CD4-positive, alpha-beta T cell treated with Interleukin-6 at 100 ng/mL for 8 hours (primary cell): ENCODE measurements at regions not wholly inside any gene's neighbourhood (a gene's known extent, or its start where the extent isn't known, plus 50 kb on each side); places are given as distances from the start of the nearest gene placed in this dataset.
"Not testable (repeated sequence)": the region's sequence is repeated elsewhere in the genome, so short reads cannot be mapped to it uniquely, and the experiment has no call there.

Experiments
- DNase-seq: peaks from one replicate; pipeline ENCODE4 v3.0.0-alpha.2; 2020; ENCODE audit warnings: mixed read lengths, low spot score

- DNase-seq: no peak
These were observed 1055.1 kb upstream of the GJE1 start for GRCh38 chr6:141077355-141078333.

- DNase-seq: no peak
These were observed 1075.0 kb upstream of the GJE1 start for GRCh38 chr6:141057761-141058160.

GRCh38 chr6:141056945-141057625 is 1075.6 kb upstream of the GJE1 start:
- DNase-seq: no peak

GRCh38 chr6:141050471-141050870 is 1082.3 kb upstream of the GJE1 start:
- no peak for DNase-seq

- DNase-seq: no peak
These were observed 1084.3 kb upstream of the GJE1 start for GRCh38 chr6:141048451-141048850.

- DNase-seq: not testable (repeated sequence)
These were observed 1086.2 kb upstream of the GJE1 start for GRCh38 chr6:141046496-141046895.

- no peak for DNase-seq
These were observed 1091.1 kb upstream of the GJE1 start for GRCh38 chr6:141041596-141042087.

- DNase-seq: no peak
These were observed 1097.2 kb upstream of the GJE1 start for GRCh38 chr6:141035312-141036200.

- DNase-seq: no peak
These were observed 1099.6 kb upstream of the GJE1 start for GRCh38 chr6:141033101-141033500.

GRCh38 chr6:141029908-141030307 is 1102.8 kb upstream of the GJE1 start:
- DNase-seq: no peak

GRCh38 chr6:141028791-141029280 is 1103.9 kb upstream of the GJE1 start:
- no peak for DNase-seq

GRCh38 chr6:141026504-141026903 is 1106.2 kb upstream of the GJE1 start:
- no peak for DNase-seq

GRCh38 chr6:141024526-141024925 is 1108.2 kb upstream of the GJE1 start:
- DNase-seq: no peak

- DNase-seq: no peak
These were observed 1114.8 kb upstream of the GJE1 start for GRCh38 chr6:141017941-141018340.

- no peak for DNase-seq
These were observed 1131.8 kb upstream of the GJE1 start for GRCh38 chr6:141000917-141001316.

GRCh38 chr6:140993515-140993914 is 1139.2 kb upstream of the GJE1 start:
- DNase-seq: no peak

- DNase-seq: no peak
These were observed 1140.0 kb upstream of the GJE1 start for GRCh38 chr6:140992678-140993077.

GRCh38 chr6:140988780-140989179 is 1143.9 kb upstream of the GJE1 start:
- no peak for DNase-seq

GRCh38 chr6:140987364-140988155 is 1145.2 kb upstream of the GJE1 start:
- no peak for DNase-seq

GRCh38 chr6:140985679-140986275 is 1146.9 kb upstream of the GJE1 start:
- no peak for DNase-seq
